Duodenal mucosa (tissue), 2 donors: ENCODE measurements at regions not wholly inside any gene's neighbourhood (a gene's known extent, or its start where the extent isn't known, plus 50 kb on each side); places are given as distances from the start of the nearest gene placed in this dataset.

Experiments used
- H3K27ac ChIP-seq: one replicate; pipeline ENCODE4 v1.7.0; 2013; ENCODE audit warnings: low read depth, low read length
- H3K27me3 ChIP-seq, 2 donors: one replicate each; pipeline ENCODE4 v1.7.0; 2013; ENCODE audit warnings: low read length in 2 of 2, control low read depth in 1 of 2; ENCODE audit not compliant: insufficient read depth in 2 of 2, control insufficient read depth in 1 of 2
- H3K36me3 ChIP-seq, 2 donors: one replicate each; pipeline ENCODE4 v1.7.0; 2013; ENCODE audit warnings: low read length in 2 of 2, control low read depth in 1 of 2; ENCODE audit not compliant: insufficient read depth in 2 of 2, control insufficient read depth in 1 of 2
- H3K4me1 ChIP-seq, 2 donors: one replicate each; pipeline ENCODE4 v1.7.0; 2013; ENCODE audit warnings: low read length in 2 of 2, control low read depth in 1 of 2; ENCODE audit not compliant: insufficient read depth in 2 of 2, control insufficient read depth in 1 of 2
- H3K4me3 ChIP-seq, 2 donors: one replicate each; pipeline ENCODE4 v1.7.0; 2013; ENCODE audit warnings: low read length in 2 of 2, low read depth in 1 of 2
- H3K9ac ChIP-seq, 2 donors: one replicate each; pipeline ENCODE4 v1.7.0; 2013; ENCODE audit warnings: low read length in 2 of 2, low read depth in 1 of 2
- H3K9me3 ChIP-seq, 2 donors: one replicate each; pipeline ENCODE4 v1.7.0; 2013; ENCODE audit warnings: low read length in 2 of 2, control low read depth in 1 of 2; ENCODE audit not compliant: control insufficient read depth in 1 of 2

DNA sequence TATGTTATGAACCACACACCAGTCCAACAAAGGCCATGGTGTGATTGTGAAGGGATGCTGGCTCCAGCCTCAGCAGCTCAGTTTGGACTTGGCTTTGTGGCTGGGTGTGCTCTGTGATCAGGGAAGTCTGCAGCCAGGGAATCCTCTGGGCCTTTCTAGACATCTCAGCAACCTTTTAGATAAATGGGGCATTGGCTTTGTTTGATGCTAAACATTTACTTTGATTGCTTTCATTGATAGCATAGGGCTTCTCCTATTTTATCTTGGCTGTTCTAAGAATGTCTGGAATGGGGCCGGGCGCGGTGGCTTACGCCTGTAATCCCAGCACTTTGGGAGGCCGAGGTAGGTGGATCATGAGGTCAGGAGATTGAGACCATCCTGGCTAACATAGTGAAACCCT, 104.5 kb downstream of the VAPA start:
- Histone ChIP-seq H3K9me3 (no peaks in the 10 kb centered on the region), H3K27me3 (no peaks in the 10 kb centered on the region), H3K36me3 (no peaks in the 10 kb centered on the region), H3K9ac (no peak overlapping the region), H3K27ac (no peak overlapping the region), H3K4me3 (no peak overlapping the region), H3K4me1 (peaks cover 3 to 12% of the 10 kb centered on the region in 2 donors)

GRCh38 chr18:10020171-10020570, 106.4 kb downstream of the VAPA start:
- H3K9ac ChIP-seq = no peak overlapping the region
- H3K27me3 ChIP-seq = no peaks in the 10 kb centered on the region
- no peaks in the 10 kb centered on the region for H3K36me3 ChIP-seq
- no peaks in the 10 kb centered on the region for H3K9me3 ChIP-seq
- peaks cover 3 to 8% of the 10 kb centered on the region in 2 donors for H3K4me1 ChIP-seq
- H3K4me3 ChIP-seq = no peak overlapping the region
- H3K27ac ChIP-seq = no peak overlapping the region

- H3K27me3 ChIP-seq = no peaks in the 10 kb centered on the region
- no peak overlapping the region for H3K27ac ChIP-seq
- H3K36me3 ChIP-seq = no peaks in the 10 kb centered on the region
- no peak overlapping the region for H3K4me3 ChIP-seq
- no peaks in the 10 kb centered on the region for H3K4me1 ChIP-seq
- no peak overlapping the region for H3K9ac ChIP-seq
- no peaks in the 10 kb centered on the region for H3K9me3 ChIP-seq
Measured at GRCh38 chr18:10022365-10022764, 108.5 kb downstream of the VAPA start.

DNA sequence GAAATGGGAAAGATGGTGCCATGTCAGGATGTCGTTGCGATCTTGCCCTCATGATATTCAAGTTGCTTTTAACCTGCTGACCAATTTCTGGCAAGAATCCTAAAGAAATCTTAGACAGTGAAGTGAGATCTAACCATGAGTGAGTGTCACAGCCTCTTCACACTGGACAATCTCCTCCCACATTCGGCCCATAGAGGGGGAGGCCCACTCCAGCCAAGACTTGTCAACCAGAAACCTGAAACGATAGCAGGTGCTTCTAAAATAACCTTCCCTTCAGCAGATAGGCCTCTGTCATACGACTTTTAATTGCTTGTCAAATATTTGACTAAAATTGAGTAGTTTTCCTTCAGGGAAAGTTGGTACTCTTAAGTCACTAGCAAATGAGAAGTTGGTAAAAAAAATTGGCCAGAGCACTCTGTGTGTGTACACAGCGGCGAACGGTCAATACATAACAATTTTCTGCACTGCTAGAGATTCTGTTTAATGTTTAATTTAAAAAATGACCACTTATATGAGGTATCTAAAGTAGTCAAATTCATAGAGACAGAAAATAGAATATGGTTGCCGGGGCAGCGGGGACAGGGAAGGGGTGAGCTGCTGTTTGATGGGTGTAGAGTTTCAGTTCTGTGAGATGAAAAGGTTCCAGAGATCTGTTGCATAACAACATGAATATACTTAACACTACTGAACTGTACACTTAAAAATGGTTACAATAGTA, 110.2 kb downstream of the VAPA start:
- H3K27me3 ChIP-seq = no peaks in the 10 kb centered on the region
- H3K4me3 ChIP-seq = no peak overlapping the region
- H3K4me1 ChIP-seq = no peaks in the 10 kb centered on the region
- no peak overlapping the region for H3K27ac ChIP-seq
- H3K9me3 ChIP-seq = no peaks in the 10 kb centered on the region
- no peaks in the 10 kb centered on the region for H3K36me3 ChIP-seq
- H3K9ac ChIP-seq = no peak overlapping the region

DNA sequence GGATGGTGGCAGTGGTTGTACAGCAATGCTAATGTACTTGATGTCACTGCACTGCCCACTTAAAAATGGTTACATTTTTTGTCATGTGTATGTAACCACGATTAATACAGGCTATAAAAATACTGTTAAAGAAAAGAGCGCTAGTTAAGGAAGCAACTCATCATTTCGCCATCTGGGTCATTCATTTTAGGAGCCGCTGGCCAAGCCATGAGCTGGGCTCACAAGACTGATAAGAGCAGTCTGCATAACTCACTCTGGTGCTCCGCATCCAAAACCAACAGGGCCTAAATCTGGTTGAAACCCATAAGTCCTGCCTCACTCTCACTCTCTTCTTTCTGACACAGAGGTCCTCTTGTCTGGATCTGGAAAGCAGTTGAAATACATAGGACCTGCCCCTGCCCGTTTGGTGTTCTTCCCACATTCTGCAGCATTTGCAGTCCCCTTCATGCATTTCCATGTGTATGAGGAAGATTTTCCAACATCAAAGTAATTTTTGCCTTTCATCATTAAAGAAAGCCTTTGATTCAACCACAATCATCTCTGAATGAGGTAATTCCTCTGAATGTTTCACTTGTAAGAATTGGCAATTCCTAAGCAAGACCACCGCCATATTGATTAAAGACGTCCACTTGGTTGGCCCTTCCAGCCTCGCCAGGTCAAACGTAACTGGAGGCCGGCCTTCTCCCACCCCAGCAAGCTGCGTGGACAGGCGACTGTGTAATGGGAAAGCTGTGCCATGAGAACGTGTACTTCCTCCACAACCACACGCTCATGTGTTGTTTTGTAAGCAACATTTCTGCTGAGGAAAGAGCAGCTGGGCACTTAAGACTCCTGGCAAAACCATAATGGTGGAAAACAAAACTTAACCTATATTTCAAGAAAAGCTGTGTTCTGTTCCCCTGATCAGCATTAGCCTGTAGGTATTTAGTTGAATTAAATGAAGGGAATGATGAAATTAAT, 112.2 kb downstream of the VAPA start:
- Histone ChIP-seq H3K9me3 (no peaks in the 10 kb centered on the region), H3K9ac (no peak overlapping the region), H3K4me3 (no peak overlapping the region), H3K27me3 (no peaks in the 10 kb centered on the region), H3K36me3 (no peaks in the 10 kb centered on the region), H3K4me1 (no peaks in the 10 kb centered on the region), H3K27ac (no peak overlapping the region)

GRCh38 chr18:10027031-10027430, 113.2 kb downstream of the VAPA start:
- no peak overlapping the region for H3K27ac ChIP-seq
- H3K27me3 ChIP-seq = no peaks in the 10 kb centered on the region
- H3K4me1 ChIP-seq = no peaks in the 10 kb centered on the region
- H3K9ac ChIP-seq = no peak overlapping the region
- H3K9me3 ChIP-seq = no peaks in the 10 kb centered on the region
- no peaks in the 10 kb centered on the region for H3K36me3 ChIP-seq
- no peak overlapping the region for H3K4me3 ChIP-seq

DNA sequence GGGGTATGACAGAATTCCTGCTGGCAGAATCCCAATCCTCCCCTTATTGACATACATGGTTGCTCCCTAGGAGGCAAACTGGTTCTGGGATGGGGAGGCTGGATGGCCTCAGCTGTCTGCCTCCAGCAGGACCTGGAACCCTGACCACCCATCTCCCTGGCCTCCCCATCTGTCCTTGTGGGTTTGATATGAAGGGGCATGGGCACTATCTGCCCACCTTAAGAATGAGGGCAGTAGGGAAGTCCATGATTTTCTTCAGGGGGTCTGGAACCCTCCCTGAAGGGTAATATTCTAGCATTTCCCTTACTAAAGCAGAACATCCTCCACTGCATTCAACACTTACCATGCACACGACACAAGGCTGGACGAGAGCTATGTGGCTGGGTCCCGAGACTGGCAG, 113.6 kb downstream of the VAPA start:
- Histone ChIP-seq H3K27me3 (no peaks in the 10 kb centered on the region), H3K36me3 (no peaks in the 10 kb centered on the region), H3K4me3 (no peak overlapping the region), H3K27ac (no peak overlapping the region), H3K9me3 (no peaks in the 10 kb centered on the region), H3K9ac (no peak overlapping the region), H3K4me1 (no peaks in the 10 kb centered on the region)

DNA sequence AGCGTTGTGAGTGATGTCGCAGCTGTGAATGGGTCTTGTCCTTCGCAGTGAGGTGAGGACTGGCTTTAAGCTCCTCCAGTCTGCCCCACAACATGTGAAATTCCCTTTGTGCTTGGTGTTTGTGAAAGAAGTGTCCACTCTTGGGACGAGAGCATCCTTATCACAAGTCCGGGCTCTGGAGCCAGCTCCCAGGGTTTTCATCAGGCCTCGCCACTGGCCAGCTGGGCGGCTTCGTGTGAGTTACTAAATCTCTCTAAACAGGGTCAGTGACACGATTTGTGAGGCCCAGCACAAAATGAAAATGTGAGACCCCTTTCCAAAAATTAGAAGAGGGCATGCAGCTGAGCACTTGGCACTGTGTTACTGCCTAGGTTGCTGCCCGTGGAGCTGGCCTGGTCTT, 115.9 kb downstream of the VAPA start:
- no peak overlapping the region for H3K4me3 ChIP-seq
- H3K36me3 ChIP-seq = no peaks in the 10 kb centered on the region
- H3K4me1 ChIP-seq = no peaks in the 10 kb centered on the region
- no peaks in the 10 kb centered on the region for H3K27me3 ChIP-seq
- no peak overlapping the region for H3K27ac ChIP-seq
- no peaks in the 10 kb centered on the region for H3K9me3 ChIP-seq
- no peak overlapping the region for H3K9ac ChIP-seq

DNA sequence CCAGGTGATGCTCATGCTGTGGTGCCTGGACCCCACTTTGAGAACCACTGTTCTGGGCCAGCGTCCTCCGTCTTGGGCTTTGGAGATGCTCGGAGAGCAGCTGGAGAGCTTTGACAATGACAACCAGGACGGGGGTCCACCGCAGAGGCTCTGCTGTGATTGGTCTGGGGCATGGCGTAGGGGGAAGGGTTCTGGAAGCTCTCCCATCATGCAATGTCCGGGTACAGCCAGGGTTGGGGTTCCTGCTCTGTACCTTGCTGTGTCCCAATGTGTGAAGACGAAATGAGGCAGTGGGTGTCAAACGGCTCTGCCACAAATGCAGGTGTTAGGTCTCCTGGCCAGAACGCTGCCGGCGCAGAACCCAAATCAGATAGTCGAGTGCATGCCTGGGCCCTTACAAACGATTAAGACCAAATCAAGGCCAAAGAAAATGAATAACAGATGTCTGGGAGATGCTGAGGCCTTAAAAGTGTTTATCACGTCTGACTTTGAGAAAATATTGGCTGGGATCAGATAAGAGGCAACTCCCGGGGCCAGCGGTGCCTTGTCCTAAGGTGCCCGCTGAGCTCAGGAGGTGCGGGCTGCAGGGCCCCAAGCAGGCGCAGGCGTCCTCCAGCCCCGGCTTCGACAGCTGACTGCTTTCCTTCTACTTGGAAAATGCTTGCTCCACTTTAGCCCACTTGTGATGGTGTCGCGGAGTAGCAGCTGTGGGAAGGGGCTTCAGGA, 117.2 kb downstream of the VAPA start:
- Histone ChIP-seq H3K36me3 (no peaks in the 10 kb centered on the region), H3K27me3 (no peaks in the 10 kb centered on the region), H3K4me1 (no peaks in the 10 kb centered on the region), H3K4me3 (no peak overlapping the region), H3K9me3 (no peaks in the 10 kb centered on the region), H3K9ac (no peak overlapping the region), H3K27ac (no peak overlapping the region)
